ENCODE measurements at regions not wholly inside any gene's neighbourhood (a gene's known extent, or its start where the extent isn't known, plus 50 kb on each side); places are given as distances from the start of the nearest gene placed in this dataset.

- no peak overlapping the region for H3K4me3 ChIP-seq
- TF ChIP-seq, protein P1, sequence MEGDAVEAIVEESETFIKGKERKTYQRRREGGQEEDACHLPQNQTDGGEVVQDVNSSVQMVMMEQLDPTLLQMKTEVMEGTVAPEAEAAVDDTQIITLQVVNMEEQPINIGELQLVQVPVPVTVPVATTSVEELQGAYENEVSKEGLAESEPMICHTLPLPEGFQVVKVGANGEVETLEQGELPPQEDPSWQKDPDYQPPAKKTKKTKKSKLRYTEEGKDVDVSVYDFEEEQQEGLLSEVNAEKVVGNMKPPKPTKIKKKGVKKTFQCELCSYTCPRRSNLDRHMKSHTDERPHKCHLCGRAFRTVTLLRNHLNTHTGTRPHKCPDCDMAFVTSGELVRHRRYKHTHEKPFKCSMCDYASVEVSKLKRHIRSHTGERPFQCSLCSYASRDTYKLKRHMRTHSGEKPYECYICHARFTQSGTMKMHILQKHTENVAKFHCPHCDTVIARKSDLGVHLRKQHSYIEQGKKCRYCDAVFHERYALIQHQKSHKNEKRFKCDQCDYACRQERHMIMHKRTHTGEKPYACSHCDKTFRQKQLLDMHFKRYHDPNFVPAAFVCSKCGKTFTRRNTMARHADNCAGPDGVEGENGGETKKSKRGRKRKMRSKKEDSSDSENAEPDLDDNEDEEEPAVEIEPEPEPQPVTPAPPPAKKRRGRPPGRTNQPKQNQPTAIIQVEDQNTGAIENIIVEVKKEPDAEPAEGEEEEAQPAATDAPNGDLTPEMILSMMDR (IDR thresholded peaks at IDR 0.05; ENCODE audit: borderline replicate concordance): no peak
- H3K27ac ChIP-seq (replicated peaks): peak overlapping the region; percentile 88
- no peak for DNase-seq
- no peaks in the 10 kb centered on the region for H3K27me3 ChIP-seq (ENCODE audit: low read depth)
- intact Hi-C loops (cut with micrococcal nuclease): no loop called here
- H3K9me3 ChIP-seq (replicated peaks): no peaks in the 10 kb centered on the region
- H3K36me3 ChIP-seq: no peaks in the 10 kb centered on the region
- H3K4me1 ChIP-seq: peaks cover 87% of the 10 kb centered on the region
Observed at GRCh38 chr5:58074222-58074621, 385.7 kb downstream of the PLK2 start.

DNA sequence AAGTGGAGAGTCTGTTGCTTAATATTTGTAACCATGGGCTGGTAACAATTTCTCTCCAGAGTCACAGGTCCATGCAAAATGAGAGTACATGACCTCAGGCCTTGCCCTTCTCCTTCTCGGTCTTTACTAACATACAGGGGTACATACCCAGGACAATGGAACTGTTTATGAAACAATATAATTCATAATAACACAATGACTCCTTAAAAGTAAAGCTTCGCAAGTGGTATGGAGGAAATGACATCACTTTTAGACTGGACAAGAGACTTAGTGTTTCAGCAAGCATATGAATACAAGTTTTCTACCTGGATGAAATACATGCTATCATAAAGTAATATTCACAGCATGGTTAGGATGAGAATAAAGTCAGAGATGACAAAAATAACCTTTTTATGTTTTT is 386.6 kb downstream of the PLK2 start:
- TF ChIP-seq, protein P1 (IDR thresholded peaks at IDR 0.05; ENCODE audit: borderline replicate concordance): no peak
- Histone ChIP-seq H3K4me1 (peaks cover 80% of the 10 kb centered on the region), H3K27ac (replicated peaks) (peak overlapping the region; percentile 88), H3K36me3 (no peaks in the 10 kb centered on the region), H3K9me3 (replicated peaks) (no peaks in the 10 kb centered on the region), H3K4me3 (no peak overlapping the region), H3K27me3 (ENCODE audit: low read depth) (no peaks in the 10 kb centered on the region)
- intact Hi-C loops (cut with micrococcal nuclease): no loop called here
- no peak for DNase-seq

DNA sequence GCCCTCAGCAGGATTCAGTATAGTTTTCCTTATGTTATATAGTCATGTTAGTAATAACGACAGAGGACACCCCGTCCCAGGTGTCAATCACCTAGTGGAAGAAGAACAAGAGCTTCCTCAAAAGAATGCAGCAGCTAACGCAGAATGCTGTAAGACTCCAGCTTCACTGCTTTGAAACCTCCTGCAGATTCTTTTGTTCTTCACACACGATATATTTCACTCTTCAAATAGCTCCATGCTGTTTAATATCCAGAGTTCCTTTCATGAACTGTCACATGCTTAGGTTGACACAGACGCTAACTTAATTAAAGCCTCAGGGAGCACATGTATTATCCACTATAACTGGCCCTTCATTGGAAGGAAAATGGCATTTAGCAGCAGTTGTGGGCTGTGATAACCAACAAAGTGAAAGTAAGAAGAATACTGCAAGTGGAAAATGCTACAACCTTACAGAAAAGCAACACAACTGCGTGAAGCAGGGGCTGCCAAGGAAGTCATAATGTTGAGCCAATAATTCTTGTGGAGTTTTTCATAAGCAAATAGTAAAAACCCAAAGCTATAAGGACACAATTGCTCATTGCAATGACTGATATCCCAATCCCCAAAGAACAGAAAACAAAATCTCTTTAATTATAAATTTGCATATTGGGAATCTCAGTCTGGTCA is 387.5 kb downstream of the PLK2 start:
- no peaks in the 10 kb centered on the region for H3K36me3 ChIP-seq
- H3K27ac ChIP-seq (replicated peaks): peak overlapping the region; percentile 88
- TF ChIP-seq, protein P1 (IDR thresholded peaks at IDR 0.05; ENCODE audit: borderline replicate concordance): no peak
- DNase-seq: no peak
- H3K4me1 ChIP-seq: peaks cover 72% of the 10 kb centered on the region
- H3K27me3 ChIP-seq (ENCODE audit: low read depth): no peaks in the 10 kb centered on the region
- peak overlapping the region; percentile 37 for H3K4me3 ChIP-seq
- no peaks in the 10 kb centered on the region for H3K9me3 ChIP-seq (replicated peaks)
- intact Hi-C loops (cut with micrococcal nuclease): no loop called here

DNA sequence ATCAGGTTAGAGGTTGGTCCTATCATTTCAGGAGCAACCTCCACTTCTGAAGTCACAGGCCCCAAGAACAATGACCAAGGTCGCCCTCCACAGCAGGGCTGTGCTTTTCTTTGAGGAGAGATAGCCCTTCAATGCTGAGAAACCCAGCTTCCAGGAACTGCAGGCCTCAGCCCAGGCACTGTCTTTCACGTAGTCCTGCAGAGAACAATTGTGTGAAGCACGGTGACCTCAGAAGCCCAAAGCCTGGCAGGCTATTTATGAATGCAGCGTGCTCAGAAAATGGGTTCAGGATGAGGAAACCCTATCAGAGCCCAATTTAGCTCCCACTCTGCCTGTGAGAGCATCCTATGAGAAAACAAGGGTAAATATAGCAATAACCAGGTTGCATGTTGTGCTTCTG is 388.3 kb downstream of the PLK2 start:
- TF ChIP-seq, protein P1 (IDR thresholded peaks at IDR 0.05; ENCODE audit: borderline replicate concordance): no peak
- H3K36me3 ChIP-seq: no peaks in the 10 kb centered on the region
- peaks cover 63% of the 10 kb centered on the region for H3K4me1 ChIP-seq
- intact Hi-C loops (cut with micrococcal nuclease): no loop called here
- peak overlapping the region; percentile 88 for H3K27ac ChIP-seq (replicated peaks)
- H3K9me3 ChIP-seq (replicated peaks): no peaks in the 10 kb centered on the region
- DNase-seq: peak; percentile 61
- peak overlapping the region; percentile 37 for H3K4me3 ChIP-seq
- no peaks in the 10 kb centered on the region for H3K27me3 ChIP-seq (ENCODE audit: low read depth)

DNA sequence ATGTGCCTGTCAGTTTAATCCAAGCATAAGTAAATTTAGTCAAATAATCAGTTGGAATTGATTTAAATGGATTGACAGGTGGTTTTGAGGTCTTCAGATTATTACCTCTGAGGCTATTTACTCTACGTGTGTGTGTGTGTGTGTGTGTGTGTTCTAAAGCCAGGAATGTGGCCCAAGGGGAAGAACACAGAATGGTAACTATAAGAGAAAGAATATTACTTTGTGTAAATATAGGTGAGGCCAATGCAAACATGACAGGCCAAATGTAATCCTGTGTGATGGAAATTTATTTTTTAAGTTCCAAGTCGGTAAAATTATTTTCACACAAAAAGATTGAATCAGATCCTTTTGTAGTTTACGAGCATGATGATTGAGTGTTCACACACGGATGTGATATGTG is 390.0 kb downstream of the PLK2 start:
- no peak for DNase-seq
- peak overlapping the region; percentile 88 for H3K27ac ChIP-seq (replicated peaks)

More for the DNA sequence above, 390.0 kb downstream of the PLK2 start:
- Histone ChIP-seq H3K36me3 (no peaks in the 10 kb centered on the region), H3K4me1 (peaks cover 46% of the 10 kb centered on the region), H3K9me3 (replicated peaks) (no peaks in the 10 kb centered on the region), H3K4me3 (no peak overlapping the region), H3K27me3 (ENCODE audit: low read depth) (no peaks in the 10 kb centered on the region)
- TF ChIP-seq, protein P1 (IDR thresholded peaks at IDR 0.05; ENCODE audit: borderline replicate concordance): no peak
- intact Hi-C loops (cut with micrococcal nuclease): no loop called here
